Sigmoid colon (tissue), 6 donors: ENCODE measurements at regions not wholly inside any gene's neighbourhood (a gene's known extent, or its start where the extent isn't known, plus 50 kb on each side); places are given as distances from the start of the nearest gene placed in this dataset.

Experiments
- DNase-seq: peaks from one replicate; pipeline ENCODE4 v3.0.0-alpha.2; 2019
- H3K27ac ChIP-seq, 4 donors: fragments of 200-600 bp; sonication (generic); one replicate each; pipeline ENCODE4 v1.5.1; 2016 to 2019; ENCODE audit warnings: mild to moderate bottlenecking in 1 of 4
- H3K27me3 ChIP-seq, 3 donors: fragments of 200-600 bp; sonication (generic); one replicate each; pipeline ENCODE4 v1.5.1; 2019; ENCODE audit warnings: mild to moderate bottlenecking in 1 of 3
- H3K36me3 ChIP-seq, 4 donors: fragments of 200-600 bp; sonication (generic); one replicate each; pipeline ENCODE4 v1.5.1; 2016 to 2019
- H3K4me1 ChIP-seq, 4 donors: fragments of 200-600 bp; sonication (generic); one replicate each; pipeline ENCODE4 v1.5.1; 2017 to 2019
- H3K4me3 ChIP-seq, 4 donors: fragments of 200-600 bp; sonication (generic); one replicate each; pipeline ENCODE4 v1.5.1; 2017 to 2019; ENCODE audit warnings: mild to moderate bottlenecking in 2 of 4, moderate library complexity in 1 of 4
- H3K9me3 ChIP-seq, 4 donors: fragments of 200-600 bp in 3 of 4; sonication (generic) in 3 of 4; one replicate each; pipeline versions ENCODE4 v1.5.1 to v1.6.1; 2013 to 2019
- EP300 ChIP-seq, 4 donors: sonication (generic); formaldehyde crosslinking; IDR thresholded peaks; one replicate each; pipeline ENCODE4 v1.6.1; 2017; ENCODE audit warnings: antibody characterized with exemption in 4 of 4
- POLR2A ChIP-seq, 2 donors: fragments of 450-650 bp; IDR thresholded peaks; one replicate each; pipeline ENCODE4 v1.6.1; 2016; ENCODE audit warnings: antibody characterized with exemption in 2 of 2, mild to moderate bottlenecking in 2 of 2, moderate library complexity in 2 of 2
- POLR2AphosphoS5 ChIP-seq, 4 donors: sonication (generic); formaldehyde crosslinking; IDR thresholded peaks; one replicate each; pipeline ENCODE4 v1.6.1; 2017; ENCODE audit warnings: antibody characterized with exemption in 4 of 4
- WGBS, 2 donors: extraction: QIAGEN DNeasy Blood & Tissue Kit; methylation state at CpG; one replicate each; pipeline ENCODE4 v1.1.7; 2013; 5-methylcytosine and 5-hydroxymethylcytosine counted together
- intact Hi-C: fragments of 100-400 bp; cut with DNase I; formaldehyde crosslinking; loops from one replicate; pipeline ENCODE4 v1.15.1; 2023
- TF ChIP-seq, protein P1 (sequence below), 4 experiments: fragments of 450-650 bp in 3 of 4; fragments of 200-600 bp in 1 of 4; IDR thresholded peaks; one replicate each; pipeline ENCODE4 v1.5.1; 2016 to 2019; ENCODE audit warnings: antibody characterized with exemption in 4 of 4, mild to moderate bottlenecking in 3 of 4, moderate library complexity in 2 of 4
- donor health status: healthy with polysubstance abuse.
- donor health status: healthy.

DNA sequence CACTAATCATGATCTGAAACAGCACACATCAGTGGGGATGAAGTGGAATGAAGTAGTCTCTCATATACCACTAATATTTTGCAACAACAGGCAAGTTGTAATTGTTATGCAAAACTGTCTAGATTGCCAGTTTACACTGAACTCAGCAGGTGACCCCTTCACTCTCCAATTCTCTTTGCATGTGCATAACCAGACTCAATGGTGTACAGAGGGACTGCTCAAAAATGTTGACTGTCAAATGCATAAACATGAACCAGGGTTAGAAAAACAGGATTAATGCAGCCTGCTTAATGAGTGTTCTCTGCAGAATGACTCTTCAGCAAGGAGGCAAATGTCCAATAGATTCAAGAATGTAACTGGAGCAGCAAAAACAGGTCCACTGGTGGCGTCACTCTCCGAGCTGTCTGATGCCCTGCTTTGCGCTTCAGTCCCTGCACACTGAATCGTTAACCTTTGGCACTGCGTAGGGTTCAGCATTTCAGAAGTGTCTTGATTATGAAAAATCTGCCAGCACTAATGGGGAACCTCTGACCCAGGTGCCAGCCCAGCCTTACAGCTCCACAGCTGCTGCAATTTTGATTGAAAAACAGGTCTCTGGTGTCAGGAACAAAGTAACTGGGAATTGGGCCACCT lies 209.3 kb downstream of the TDRD15 start:
- Histone ChIP-seq H3K27ac (no peak overlapping the region), H3K36me3 (no peaks in the 10 kb centered on the region), H3K4me1 (no peaks in the 10 kb centered on the region), H3K27me3 (no peaks in the 10 kb centered on the region), H3K4me3 (no peak overlapping the region), H3K9me3 (no peaks in the 10 kb centered on the region)
- no peak for DNase-seq
- WGBS, 2 donors, result 12 to 57% methylated on average over 5 of the region's 5 CpGs
- intact Hi-C loops, result no loop called here
- TF ChIP-seq EP300 (IDR thresholded peaks at IDR 0.05) (no peak), POLR2A (IDR thresholded peaks at IDR 0.05) (no peak), POLR2AphosphoS5 (IDR thresholded peaks at IDR 0.05) (no peak)
- TF ChIP-seq, protein P1, sequence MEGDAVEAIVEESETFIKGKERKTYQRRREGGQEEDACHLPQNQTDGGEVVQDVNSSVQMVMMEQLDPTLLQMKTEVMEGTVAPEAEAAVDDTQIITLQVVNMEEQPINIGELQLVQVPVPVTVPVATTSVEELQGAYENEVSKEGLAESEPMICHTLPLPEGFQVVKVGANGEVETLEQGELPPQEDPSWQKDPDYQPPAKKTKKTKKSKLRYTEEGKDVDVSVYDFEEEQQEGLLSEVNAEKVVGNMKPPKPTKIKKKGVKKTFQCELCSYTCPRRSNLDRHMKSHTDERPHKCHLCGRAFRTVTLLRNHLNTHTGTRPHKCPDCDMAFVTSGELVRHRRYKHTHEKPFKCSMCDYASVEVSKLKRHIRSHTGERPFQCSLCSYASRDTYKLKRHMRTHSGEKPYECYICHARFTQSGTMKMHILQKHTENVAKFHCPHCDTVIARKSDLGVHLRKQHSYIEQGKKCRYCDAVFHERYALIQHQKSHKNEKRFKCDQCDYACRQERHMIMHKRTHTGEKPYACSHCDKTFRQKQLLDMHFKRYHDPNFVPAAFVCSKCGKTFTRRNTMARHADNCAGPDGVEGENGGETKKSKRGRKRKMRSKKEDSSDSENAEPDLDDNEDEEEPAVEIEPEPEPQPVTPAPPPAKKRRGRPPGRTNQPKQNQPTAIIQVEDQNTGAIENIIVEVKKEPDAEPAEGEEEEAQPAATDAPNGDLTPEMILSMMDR (IDR thresholded peaks at IDR 0.05), result no peak

- Histone ChIP-seq H3K27ac (no peak overlapping the region), H3K36me3 (no peaks in the 10 kb centered on the region), H3K9me3 (no peaks in the 10 kb centered on the region), H3K4me3 (no peak overlapping the region), H3K27me3 (no peaks in the 10 kb centered on the region), H3K4me1 (no peaks in the 10 kb centered on the region)
- intact Hi-C loops, result no loop called here
- 12 to 53% methylated on average over 2 of the region's 2 CpGs for WGBS, 2 donors
- no peak for DNase-seq
- no peak for TF ChIP-seq POLR2AphosphoS5 (IDR thresholded peaks at IDR 0.05)
Measured at GRCh38 chr2:21333684-21334083, 209.9 kb downstream of the TDRD15 start.

- no peaks in the 10 kb centered on the region for H3K36me3 ChIP-seq
- WGBS, 2 donors, result 93 to 94% methylated on average over 2 of the region's 2 CpGs
- H3K27ac ChIP-seq, result no peak overlapping the region
- H3K4me3 ChIP-seq, result no peak overlapping the region
- H3K9me3 ChIP-seq, result peaks cover 0 to 1% (median 0%) of the 10 kb centered on the region in 4 donors
- no peak for TF ChIP-seq POLR2AphosphoS5 (IDR thresholded peaks at IDR 0.05)
- TF ChIP-seq EP300 (IDR thresholded peaks at IDR 0.05), result no peak
- TF ChIP-seq POLR2A (IDR thresholded peaks at IDR 0.05), result no peak
- TF ChIP-seq, protein P1 (IDR thresholded peaks at IDR 0.05), result no peak
- H3K27me3 ChIP-seq, result no peaks in the 10 kb centered on the region
- DNase-seq, result no peak
- intact Hi-C loops, result no loop called here
- H3K4me1 ChIP-seq, result peaks cover 0 to 12% (median 0%) of the 10 kb centered on the region in 4 donors
Measured at GRCh38 chr2:21346984-21347383, 223.2 kb downstream of the TDRD15 start.

- Histone ChIP-seq H3K36me3 (no peaks in the 10 kb centered on the region), H3K9me3 (no peaks in the 10 kb centered on the region), H3K4me3 (no peak overlapping the region), H3K27me3 (no peaks in the 10 kb centered on the region), H3K4me1 (no peaks in the 10 kb centered on the region), H3K27ac (no peak overlapping the region)
- TF ChIP-seq POLR2A (IDR thresholded peaks at IDR 0.05) (no peak), POLR2AphosphoS5 (IDR thresholded peaks at IDR 0.05) (no peak), EP300 (IDR thresholded peaks at IDR 0.05) (no peak)
- TF ChIP-seq, protein P1 (IDR thresholded peaks at IDR 0.05), result no peak
- intact Hi-C loops, result no loop called here
- DNase-seq, result no peak
- WGBS, 2 donors, result 79 to 89% methylated on average over 3 of the region's 3 CpGs
Measured at GRCh38 chr2:21353879-21354679, 230.3 kb downstream of the TDRD15 start.

GRCh38 chr2:21356086-21356856 lies 232.5 kb downstream of the TDRD15 start:
- Histone ChIP-seq H3K9me3 (peaks cover 0 to 3% (median 0%) of the 10 kb centered on the region in 4 donors), H3K4me3 (no peak overlapping the region), H3K4me1 (no peaks in the 10 kb centered on the region), H3K27me3 (no peaks in the 10 kb centered on the region), H3K36me3 (no peaks in the 10 kb centered on the region), H3K27ac (no peak overlapping the region)
- no peak for DNase-seq
- TF ChIP-seq, protein P1 (IDR thresholded peaks at IDR 0.05), result no peak
- TF ChIP-seq POLR2A (IDR thresholded peaks at IDR 0.05), result no peak
- TF ChIP-seq EP300 (IDR thresholded peaks at IDR 0.05), result no peak
- TF ChIP-seq POLR2AphosphoS5 (IDR thresholded peaks at IDR 0.05), result no peak
- 57 to 73% methylated on average over 9 of the region's 9 CpGs for WGBS, 2 donors
- intact Hi-C loops, result no loop called here
